HEK293T (cell line): ENCODE measurements at regions not wholly inside any gene's neighbourhood (a gene's known extent, or its start where the extent isn't known, plus 50 kb on each side); places are given as distances from the start of the nearest gene placed in this dataset.

Source experiments
- ARNT ChIP-seq: fragments of 450-650 bp; IDR thresholded peaks from 2 replicates; pipeline ENCODE4 v1.6.1; 2017; ENCODE audit warnings: mild to moderate bottlenecking
- BHLHE40 ChIP-seq: fragments of 450-650 bp; IDR thresholded peaks from 2 replicates; pipeline ENCODE4 v1.6.1; 2016; ENCODE audit warnings: mild to moderate bottlenecking, moderate library complexity, borderline replicate concordance
- FOXM1 ChIP-seq: fragments of 450-650 bp; IDR thresholded peaks from 2 replicates; pipeline ENCODE4 v1.6.1; 2017; ENCODE audit warnings: mild to moderate bottlenecking, borderline replicate concordance
- SP1 ChIP-seq: fragments of 450-650 bp; IDR thresholded peaks from 2 replicates; pipeline ENCODE4 v1.6.1; 2017
- SUZ12 ChIP-seq: fragments of 450-650 bp; IDR thresholded peaks from 2 replicates; pipeline ENCODE4 v1.6.1; 2016; ENCODE audit warnings: mild to moderate bottlenecking

DNA sequence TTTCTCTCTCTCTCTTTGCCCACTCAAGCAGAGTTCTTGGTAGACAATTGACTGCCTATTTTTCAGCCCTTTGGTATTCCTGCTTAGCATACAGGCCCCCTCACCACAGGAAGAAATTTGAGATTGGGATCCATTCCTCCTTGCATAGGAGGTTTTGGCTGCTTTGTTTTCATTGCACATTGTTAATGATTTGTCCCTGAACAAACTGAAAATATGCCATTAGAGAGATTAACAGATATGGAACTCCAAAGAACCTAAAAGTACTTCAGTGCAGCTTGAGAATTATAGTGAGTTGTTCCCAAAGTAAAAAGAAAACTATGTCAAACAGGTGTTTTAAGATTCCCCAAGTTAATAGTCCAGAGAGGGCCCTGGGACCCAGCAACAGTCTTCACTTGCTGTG lies 200.0 kb downstream of the TTLL7 start:
- TF ChIP-seq FOXM1 (no peak), BHLHE40 (no peak), ARNT (no peak), SUZ12 (no peak), SP1 (no peak)
